UCSD-AML1 (cell line): ENCODE measurements at regions not wholly inside any gene's neighbourhood (a gene's known extent, or its start where the extent isn't known, plus 50 kb on each side); places are given as distances from the start of the nearest gene placed in this dataset.

Experiments used
- DNase-seq: peaks from one replicate; lab custom pipeline; 2025; ENCODE audit not compliant: unreplicated experiment; lab: John Stamatoyannopoulos, UW

- no peak for DNase-seq
Measured at GRCh38 chr16:5433587-5433986, 336.0 kb upstream of the EEF2KMT start.

- DNase-seq = no peak
Measured at GRCh38 chr16:5432166-5432565, 334.6 kb upstream of the EEF2KMT start.

GRCh38 chr16:5430598-5430997 lies 333.0 kb upstream of the EEF2KMT start:
- DNase-seq = no peak

- DNase-seq = no peak
Measured at GRCh38 chr16:5428932-5429331, 331.3 kb upstream of the EEF2KMT start.

GRCh38 chr16:5427571-5427970 lies 330.0 kb upstream of the EEF2KMT start:
- no peak for DNase-seq

GRCh38 chr16:5422643-5423496 lies 325.3 kb upstream of the EEF2KMT start:
- DNase-seq = no peak

- DNase-seq = no peak
Measured at GRCh38 chr16:5422047-5422446, 324.5 kb upstream of the EEF2KMT start.

- no peak for DNase-seq
Measured at GRCh38 chr16:5416013-5416412, 318.4 kb upstream of the EEF2KMT start.

GRCh38 chr16:5415123-5415522 lies 317.5 kb upstream of the EEF2KMT start:
- DNase-seq = no peak

- DNase-seq = no peak
Measured at GRCh38 chr16:5412731-5413130, 315.1 kb upstream of the EEF2KMT start.

- no peak for DNase-seq
Measured at GRCh38 chr16:5398203-5398602, 300.6 kb upstream of the EEF2KMT start.

GRCh38 chr16:5396880-5397279 lies 299.3 kb upstream of the EEF2KMT start:
- DNase-seq = no peak

- DNase-seq = no peak
Measured at GRCh38 chr16:5393070-5393469, 295.5 kb upstream of the EEF2KMT start.

- DNase-seq = no peak
Measured at GRCh38 chr16:5386989-5387388, 289.4 kb upstream of the EEF2KMT start.

GRCh38 chr16:5385811-5386210 lies 288.2 kb upstream of the EEF2KMT start:
- DNase-seq = no peak

GRCh38 chr16:5385115-5385514 lies 287.5 kb upstream of the EEF2KMT start:
- no peak for DNase-seq

- no peak for DNase-seq
Measured at GRCh38 chr16:5383737-5384136, 286.1 kb upstream of the EEF2KMT start.

- DNase-seq = no peak
Measured at GRCh38 chr16:5382484-5382883, 284.9 kb upstream of the EEF2KMT start.

GRCh38 chr16:5381481-5381880 lies 283.9 kb upstream of the EEF2KMT start:
- no peak for DNase-seq

- no peak for DNase-seq
Measured at GRCh38 chr16:5379954-5380353, 282.4 kb upstream of the EEF2KMT start.

GRCh38 chr16:5378531-5378930 lies 280.9 kb upstream of the EEF2KMT start:
- DNase-seq = no peak

- no peak for DNase-seq
Measured at GRCh38 chr16:5377280-5377898, 279.8 kb upstream of the EEF2KMT start.

GRCh38 chr16:5374184-5374583 lies 276.6 kb upstream of the EEF2KMT start:
- no peak for DNase-seq
